GM19351 (cell line): ENCODE measurements at regions not wholly inside any gene's neighbourhood (a gene's known extent, or its start where the extent isn't known, plus 50 kb on each side); places are given as distances from the start of the nearest gene placed in this dataset.
A peak's percentile ranks its signal among the peaks of the same experiment; 100 is the strongest.

Experiments
- ATAC-seq: cut with Tn5 transposase; IDR thresholded peaks from one replicate; pipeline ENCODE4 v1.9.1; 2021; ENCODE audit warnings: mild to moderate bottlenecking, moderate library complexity; ENCODE audit not compliant: unreplicated experiment

DNA sequence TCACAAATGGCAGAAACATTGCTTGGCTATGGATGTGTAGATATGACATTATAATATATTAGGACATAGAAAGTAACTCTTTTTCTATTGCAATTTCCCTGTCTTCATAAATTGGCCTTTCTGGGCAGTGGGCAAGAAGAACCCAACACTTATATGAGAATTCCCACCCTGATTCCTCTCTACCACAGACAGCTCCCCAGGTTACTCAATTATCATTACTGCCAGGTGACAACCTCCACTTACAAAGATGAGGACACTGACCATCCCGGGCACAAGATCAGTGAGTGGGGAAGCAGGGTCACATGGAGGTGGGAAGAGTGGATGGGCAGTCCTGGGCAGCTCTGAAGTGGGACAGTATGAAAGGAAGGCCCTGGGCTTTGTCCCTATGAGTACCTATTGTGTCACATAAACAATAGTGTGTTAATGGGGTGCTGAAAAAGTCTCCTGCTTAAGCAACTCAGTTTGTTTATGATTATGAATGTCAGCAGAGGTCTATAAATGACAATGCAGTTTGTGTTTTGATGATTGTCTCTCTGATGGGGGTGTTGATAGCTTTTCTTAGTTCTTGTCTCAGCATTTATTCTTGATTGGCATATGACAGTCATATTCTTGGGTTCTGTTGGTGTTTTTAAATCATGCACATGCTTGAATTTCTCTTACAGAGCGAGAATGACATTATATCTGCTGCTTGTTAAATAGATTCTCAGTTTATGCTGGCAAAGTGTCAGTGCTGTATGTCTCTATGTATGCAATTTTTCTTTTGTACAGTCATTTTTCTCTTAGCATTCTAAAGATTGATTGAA lies 99.9 kb downstream of the SLIT2 start:
- no peak for ATAC-seq

DNA sequence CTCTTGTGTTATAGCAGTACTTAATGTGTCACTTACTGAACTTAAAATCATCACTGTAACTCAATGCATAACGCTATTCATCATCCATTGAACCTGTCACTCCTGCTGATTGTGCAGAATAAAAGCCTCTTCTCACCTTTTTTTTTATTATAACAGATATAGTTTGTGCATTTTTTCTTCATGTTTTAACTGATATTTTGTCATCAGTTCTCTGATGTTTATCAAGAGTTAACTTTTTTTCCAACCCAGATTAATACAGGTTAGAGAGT lies 100.4 kb downstream of the SLIT2 start:
- ATAC-seq = no peak

DNA sequence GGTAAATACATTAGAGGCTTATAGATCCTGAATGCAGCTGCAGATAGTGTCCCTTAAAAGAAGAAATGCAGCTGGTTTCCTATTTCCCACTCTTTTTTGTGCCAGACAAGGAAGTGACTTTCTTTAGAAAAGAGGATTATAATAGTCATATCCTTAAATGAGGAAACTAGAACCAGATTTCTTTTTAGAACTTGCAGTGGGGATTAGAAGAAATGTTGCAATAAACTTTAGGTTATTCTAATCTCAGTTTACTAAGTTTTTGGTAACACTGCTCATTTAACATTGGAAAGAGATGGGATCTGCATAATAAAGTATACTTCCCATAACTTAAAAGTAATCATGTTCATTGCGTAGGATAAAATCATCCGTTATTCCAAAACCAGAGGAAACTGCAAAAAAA lies 101.9 kb downstream of the SLIT2 start:
- ATAC-seq = no peak

DNA sequence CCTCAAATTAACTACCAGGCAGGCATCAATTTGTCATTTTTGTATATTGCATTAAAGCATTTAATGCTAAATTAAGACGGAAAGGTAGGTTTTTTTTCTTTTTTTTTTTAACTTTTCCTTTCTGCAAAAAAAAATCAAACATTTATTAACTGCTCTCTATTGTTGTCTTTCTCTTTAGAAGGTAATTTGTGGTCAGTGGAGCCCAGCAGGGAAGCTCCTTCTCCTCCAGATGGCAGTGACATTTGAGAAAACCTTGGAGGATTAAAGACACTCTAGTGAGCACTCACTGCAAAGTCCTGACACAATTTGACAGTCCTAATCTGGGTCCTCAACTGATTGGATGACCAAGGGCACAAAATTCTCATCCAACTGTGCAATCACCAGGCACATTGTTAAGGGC lies 102.4 kb downstream of the SLIT2 start:
- no peak for ATAC-seq

DNA sequence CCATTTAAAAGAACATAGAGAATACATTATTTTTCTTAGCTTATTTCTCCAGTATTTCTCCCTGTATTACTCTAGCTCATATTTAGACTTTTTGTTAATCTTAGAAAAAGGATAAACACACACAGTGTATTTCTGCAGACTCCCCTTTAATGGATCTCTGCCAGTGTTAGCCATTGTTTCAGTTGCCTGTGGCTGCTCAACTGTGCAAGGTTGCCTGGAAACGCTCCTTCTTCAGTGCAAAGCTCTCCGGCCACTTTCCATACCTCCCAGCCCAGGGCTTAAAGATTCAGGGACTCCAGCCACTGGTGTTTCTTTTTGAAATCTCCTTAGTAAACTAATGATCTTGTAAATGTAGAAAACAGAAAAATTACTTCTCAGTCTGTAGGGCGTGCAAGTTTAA lies 104.9 kb downstream of the SLIT2 start:
- ATAC-seq = no peak

DNA sequence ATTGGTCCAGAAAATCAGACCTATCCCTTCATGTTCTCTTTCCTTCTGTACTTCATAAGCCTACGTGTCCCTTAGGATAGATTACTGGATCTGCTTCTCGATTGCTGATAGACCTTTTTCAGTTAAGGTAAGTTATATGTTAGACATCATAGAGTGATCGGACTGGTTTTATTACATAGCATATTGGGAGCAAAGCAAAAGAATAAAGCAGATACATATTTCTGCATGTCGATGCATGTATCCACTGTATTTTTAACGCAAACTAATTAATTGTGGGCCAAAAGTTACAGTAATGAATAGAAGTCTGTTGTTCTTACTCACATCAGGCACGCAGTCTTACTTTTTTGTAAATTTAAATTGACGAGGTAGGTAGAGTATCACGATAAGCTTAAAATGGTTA lies 106.4 kb downstream of the SLIT2 start:
- ATAC-seq = no peak

DNA sequence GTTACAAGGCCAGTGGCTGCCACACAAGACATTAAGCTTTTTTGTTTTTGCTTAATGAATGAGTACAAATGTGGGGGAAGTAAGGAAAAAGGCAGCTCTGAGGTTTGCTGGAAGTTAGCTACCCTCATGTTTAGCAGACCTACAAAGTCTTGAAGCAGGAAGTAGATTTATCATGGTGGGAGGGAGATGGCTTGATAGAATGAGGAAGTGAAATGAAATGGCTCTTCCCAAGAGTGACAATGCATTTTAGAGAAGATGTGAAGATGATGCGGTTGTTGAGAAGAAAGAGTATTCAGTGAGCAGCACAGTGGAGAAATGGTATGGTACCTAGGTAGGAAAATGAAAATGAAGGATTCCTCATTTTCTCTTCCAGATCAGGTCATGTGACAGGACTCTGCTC lies 108.0 kb downstream of the SLIT2 start:
- peak; percentile 85 for ATAC-seq

DNA sequence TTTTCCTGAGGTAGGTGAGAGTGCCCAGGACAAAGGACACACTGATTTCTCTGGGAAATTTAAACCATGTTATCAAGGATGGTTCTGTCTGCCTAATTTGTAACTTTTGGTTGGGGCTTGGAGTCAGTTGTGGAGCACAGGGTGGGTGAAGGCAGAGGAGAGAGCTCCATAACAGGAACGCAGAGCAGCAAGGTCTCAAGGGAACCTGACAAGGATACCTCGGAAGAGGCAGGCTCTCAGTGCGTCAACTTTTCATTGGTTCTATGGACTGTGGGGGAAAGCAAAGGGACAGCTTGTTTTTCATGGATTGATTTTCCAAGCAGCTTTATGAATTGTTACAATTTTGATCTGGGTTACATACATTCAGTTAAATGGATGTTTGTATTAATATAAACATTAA lies 110.4 kb downstream of the SLIT2 start:
- no peak for ATAC-seq

DNA sequence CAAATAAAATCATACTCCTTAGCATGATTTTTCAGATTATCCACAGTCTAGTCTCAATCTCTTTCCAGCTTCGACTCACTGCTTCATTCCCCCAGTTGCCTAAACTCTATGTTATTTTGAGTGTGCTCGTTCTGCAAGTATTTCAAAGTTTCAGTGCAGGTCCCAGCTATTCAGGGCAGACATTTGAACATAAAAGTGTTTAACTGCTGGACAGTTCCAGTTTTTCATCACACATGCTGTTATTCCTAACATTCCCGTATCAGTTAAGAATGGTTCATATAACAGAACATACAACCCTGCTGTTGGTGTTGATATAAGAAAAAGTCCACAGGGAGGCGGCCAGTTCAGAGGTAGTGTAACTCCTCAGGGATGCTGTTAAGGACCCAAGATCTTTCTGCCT lies 113.3 kb downstream of the SLIT2 start:
- ATAC-seq = no peak

DNA sequence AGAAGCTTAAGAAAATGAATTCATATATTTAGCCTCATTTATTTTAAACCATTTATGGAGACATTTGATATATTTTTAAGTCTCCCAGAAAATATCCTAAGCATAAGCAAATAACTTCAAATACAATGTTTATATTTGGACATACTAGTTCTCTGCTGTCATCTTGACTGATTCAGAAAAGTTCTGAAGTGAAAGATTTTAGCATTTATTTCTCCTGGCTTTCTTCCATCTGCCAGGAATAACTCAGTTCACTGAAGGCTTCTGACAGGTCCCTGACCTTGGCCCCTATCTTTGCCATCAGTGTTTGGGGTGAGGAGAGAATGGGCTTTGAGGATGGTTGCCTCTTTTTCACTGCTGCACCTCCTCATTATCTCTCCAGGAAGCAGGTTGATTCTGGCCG lies 115.7 kb downstream of the SLIT2 start:
- ATAC-seq = no peak

DNA sequence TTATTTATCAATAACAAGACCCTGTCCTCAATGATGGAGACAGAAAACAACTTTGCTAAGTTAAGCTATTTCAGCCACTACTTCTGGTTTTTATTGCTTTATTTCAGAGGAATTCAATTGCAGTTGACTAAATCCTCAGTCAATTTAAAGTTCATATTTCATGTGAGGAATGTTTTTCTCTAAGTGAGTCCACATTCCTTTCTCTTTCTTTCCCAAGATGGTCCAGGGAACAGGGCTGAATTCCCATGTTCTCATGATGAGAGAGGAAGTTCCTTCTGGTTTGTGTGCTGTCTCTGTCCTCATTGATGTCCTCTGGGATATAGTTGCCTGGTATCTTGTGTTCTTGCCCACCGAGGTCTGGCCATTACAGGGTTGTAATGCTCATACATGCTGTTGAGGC lies 117.2 kb downstream of the SLIT2 start:
- no peak for ATAC-seq

DNA sequence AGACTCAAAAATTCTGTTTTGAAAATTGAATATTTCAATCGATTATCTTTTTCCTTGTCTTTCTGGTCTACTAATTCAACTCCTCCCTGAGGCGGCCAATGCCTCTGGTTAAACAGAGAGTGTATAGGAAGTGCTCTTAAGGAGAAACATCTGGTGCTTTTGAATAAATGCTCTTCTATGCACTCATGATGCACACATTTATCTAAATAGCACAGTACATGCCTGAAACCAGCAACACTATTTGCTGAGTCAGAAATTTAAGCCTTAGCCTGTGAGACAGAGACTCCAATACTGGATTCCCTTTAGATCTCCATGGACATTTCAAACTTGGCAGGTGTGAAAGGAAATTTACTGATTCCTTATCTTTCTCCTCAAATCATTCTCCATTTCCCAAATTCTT lies 118.6 kb downstream of the SLIT2 start:
- ATAC-seq = no peak

DNA sequence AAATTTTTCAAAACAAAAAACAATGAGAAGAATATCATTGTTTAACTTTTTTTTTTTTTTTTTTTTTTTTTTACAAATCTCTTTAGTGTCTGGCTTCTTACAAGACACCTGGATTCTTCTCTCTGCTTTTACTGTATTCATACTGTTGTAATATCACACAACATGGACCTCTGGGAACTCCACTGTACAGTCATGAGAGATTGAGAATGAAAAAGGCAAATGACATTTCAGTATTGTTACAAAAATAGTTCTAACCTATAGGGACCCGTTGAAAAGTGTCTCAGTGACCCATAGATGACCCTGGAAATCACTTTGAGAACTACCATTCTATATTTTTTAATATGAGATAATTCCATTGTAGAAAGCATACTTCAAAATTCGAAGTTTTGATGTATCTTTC lies 124.4 kb downstream of the SLIT2 start:
- ATAC-seq = no peak

DNA sequence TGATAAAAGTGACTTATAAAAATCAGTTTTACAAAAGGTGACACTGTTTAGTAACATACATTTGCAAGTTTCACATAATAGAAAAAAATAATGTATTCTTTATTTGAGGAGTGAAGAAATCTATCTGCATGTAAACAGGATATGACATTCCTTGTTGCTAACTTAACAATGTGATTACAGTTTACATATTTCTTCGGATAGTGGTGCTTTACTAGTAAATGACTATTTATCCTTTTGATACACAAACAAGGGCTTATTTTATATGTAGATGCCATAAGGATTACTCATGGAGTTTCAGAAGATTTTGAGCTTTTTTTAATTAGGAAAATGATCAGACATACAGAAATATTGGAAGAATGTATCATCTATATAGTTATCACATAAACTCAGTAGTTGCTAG lies 126.5 kb downstream of the SLIT2 start:
- ATAC-seq = no peak

DNA sequence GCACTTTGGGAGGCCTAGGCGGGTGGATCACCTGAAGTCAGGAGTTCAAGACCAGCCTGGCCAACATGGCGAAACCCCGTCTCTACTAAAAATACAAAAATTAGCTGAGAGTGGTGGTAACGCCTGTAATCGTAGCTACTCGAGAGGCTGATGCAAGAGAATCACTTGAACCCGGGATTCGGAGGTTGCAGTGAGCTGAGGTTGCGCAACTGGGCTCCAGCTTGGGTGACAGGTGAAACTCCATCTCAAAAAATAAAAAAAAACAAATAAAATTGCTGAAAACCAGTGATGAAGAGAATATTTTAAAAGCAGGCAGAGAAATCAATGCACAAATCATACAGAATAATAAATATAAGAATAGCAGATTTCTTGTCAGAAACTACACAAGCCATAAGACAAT lies 129.3 kb downstream of the SLIT2 start:
- ATAC-seq = no peak

DNA sequence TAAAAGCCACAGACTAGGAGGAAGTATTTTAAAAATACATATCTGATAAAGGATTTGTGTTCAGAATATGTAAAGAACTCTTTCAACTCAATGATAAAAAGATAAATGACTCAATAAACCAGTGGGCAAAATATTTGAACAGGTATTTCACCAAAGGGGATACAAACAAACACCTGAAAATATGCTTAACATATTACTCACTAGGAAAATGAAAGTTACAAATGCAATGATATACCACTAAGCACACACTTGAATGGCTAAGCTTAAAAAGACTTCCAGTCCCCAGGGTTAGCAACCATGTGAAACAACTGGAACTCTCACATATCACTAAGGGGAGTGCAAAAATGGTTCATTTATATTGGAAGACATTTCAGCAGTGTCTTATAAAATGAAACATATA lies 131.6 kb downstream of the SLIT2 start:
- no peak for ATAC-seq

DNA sequence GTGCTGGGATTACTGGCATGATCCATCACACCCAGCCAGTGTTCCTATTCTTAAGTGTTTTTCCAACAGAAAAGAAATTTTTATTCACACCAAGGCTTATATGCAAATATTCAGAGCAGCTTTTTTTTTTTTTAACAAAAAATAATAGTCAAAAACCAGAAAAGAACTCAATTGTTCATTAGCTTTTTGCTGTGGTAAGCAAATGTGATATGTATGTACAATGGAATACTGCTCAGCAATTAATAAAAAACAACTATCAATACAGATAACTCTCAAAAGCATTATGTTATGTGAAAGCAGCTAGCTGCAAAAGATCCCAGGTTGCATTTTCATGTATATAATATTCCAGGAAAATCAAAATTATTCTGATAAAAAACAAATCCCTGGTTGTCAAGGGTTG lies 132.3 kb downstream of the SLIT2 start:
- no peak for ATAC-seq

DNA sequence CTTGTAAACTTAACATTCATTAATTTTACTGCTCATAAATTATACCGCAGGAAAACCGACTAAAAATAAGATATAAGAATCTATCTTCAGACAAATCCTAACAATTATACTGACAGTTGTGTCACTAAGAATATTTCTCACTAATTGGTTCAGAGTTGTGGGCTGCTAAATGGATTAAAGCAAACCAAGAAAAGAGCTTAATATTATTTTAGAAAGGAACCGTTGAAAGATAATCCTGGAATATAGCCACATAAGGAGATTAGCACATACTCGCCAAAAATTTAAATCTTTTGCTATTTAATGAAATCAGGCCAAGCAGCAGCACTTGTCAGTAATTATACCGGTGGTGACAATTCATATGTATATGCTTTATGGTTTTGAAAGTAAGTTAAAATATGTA lies 132.8 kb downstream of the SLIT2 start:
- ATAC-seq = no peak

DNA sequence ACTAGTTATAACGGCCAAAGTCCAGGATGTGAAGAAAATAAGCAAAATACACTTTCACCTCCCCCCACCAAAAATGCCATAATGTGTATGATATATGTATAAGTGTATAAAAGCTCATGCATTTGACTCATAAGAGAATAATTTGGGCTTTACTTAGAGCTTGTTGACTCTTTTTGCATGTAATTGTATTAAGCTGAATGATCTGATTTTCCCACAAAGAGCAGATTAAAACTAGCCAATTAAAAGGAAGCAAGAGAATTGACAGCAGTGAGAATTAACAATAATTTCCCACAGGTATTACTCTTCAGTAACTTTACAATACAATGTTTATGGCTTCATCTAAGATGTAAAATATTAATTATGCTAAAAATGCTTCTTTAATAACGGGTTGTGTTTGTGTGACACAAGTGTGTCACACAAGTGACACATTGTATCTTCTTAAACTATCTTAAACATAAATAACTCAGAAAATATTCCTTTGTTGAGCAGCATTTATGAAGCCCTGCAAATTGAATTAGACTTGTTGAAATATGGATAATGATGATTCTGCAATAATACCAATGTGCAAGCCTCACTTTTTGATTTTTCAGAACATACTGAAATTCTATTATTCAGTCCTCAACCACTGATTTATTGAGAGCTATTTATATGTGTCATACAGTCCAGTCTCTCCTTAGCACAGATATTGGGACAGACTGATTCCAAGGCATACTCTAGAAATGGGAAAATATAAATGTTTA lies 134.5 kb downstream of the SLIT2 start:
- no peak for ATAC-seq

DNA sequence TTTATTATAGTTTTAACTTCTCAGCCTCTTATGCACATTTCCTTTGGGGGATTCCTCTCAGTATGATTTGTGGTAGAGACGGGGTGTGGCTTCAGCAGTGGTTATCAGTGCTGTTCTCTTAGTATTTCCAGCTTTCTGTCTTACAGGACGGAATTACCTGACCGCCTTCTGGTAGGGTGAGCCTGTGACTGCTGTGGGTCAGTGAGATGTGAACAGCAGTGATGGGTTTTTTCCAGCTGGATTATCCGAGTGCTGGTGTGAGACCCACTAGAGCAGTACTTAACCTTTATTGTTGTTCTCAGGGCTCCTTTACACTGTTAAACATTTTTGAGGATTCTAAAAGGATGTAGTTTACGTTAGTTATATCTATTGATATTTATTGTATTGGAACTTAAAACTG lies 135.2 kb downstream of the SLIT2 start:
- ATAC-seq = no peak

DNA sequence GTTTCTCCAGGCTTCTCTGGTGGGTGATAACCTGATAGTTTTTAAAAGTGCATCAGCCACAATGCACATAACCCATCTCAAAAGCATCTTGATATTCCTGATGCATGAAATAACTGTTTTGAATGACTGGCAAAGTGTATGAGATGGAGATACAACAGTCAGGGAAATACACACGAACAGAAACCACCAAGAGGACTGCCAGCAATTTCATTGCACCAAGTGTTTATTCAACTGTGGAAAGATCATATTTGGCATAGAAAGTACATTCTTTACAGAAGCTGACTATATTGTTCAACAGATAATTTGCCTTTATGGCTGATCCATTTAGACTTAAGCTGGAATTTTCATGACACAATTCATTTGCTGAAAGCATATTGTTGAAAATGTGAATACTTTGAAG lies 139.5 kb downstream of the SLIT2 start:
- no peak for ATAC-seq

DNA sequence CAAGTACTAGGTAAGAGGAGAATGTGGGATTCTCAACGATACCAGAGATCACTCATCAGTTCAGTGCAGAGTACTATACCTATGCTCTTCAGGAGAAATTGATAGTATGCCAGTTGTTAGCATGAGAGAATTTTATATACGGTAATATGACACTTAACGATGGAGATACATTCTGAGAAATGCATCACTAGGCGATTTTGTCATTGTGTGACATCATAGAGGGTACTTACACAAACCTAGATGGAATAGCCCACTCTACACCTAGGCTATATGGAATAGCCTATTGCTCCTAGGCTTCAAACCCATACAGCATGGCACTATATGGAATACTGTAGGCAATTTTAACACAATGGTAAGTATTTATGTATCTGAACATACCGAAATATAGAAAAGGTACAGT lies 140.2 kb downstream of the SLIT2 start:
- no peak for ATAC-seq
